Naive thymus-derived CD8-positive, alpha-beta T cell (primary cell): ENCODE measurements at regions not wholly inside any gene's neighbourhood (a gene's known extent, or its start where the extent isn't known, plus 50 kb on each side); places are given as distances from the start of the nearest gene placed in this dataset.
A peak's percentile ranks its signal among the peaks of the same experiment; 100 is the strongest.

ENCODE experiments used
- ATAC-seq, 2 donors: fragments of 150-1000 bp; cut with Tn5 transposase in 1 of 2; sonication (Bioruptor Pico), chemical (Tn5 transposase) in 1 of 2; 1 replicate in 1 of 2; 2 replicates in 1 of 2; pipeline ENCODE4 v1.10.0; 2021; ENCODE audit warnings: mild to moderate bottlenecking in 2 of 2, moderate library complexity in 2 of 2
- POLR2A ChIA-PET: fragments of 350-600 bp; sonication (Branson Sonifier 250); formaldehyde crosslinking; loops from one replicate; lab custom pipeline; 2021; ENCODE audit warnings: antibody characterized with exemption; lab: Charles Lee
- DNase-seq, 10 donors: peaks; one replicate each; pipeline versions ENCODE4 v3.0.0 to v3.0.0-alpha.2; 2020 to 2022
- H3K27ac Mint-ChIP-seq, 10 donors: one replicate each; pipeline ENCODE4 v1.8.0; 2020 to 2022; ENCODE audit warnings: mild to moderate bottlenecking in 10 of 10, mixed read lengths in 10 of 10, moderate library complexity in 4 of 10, inconsistent platforms in 1 of 10
- H3K27me3 Mint-ChIP-seq, 5 donors: one replicate each; pipeline ENCODE4 v1.8.0; 2021 to 2022; ENCODE audit warnings: mixed read lengths in 5 of 5
- H3K36me3 Mint-ChIP-seq, 3 donors: one replicate each; pipeline ENCODE4 v1.8.0; 2020 to 2022; ENCODE audit warnings: mixed read lengths in 3 of 3, mild to moderate bottlenecking in 2 of 3, inconsistent platforms in 1 of 3
- H3K4me1 Mint-ChIP-seq, 4 donors: one replicate each; pipeline ENCODE4 v1.8.0; 2021 to 2022; ENCODE audit warnings: mixed read lengths in 4 of 4
- H3K4me3 Mint-ChIP-seq, 10 donors: one replicate each; pipeline ENCODE4 v1.8.0; 2020 to 2022; ENCODE audit warnings: mild to moderate bottlenecking in 10 of 10, mixed read lengths in 10 of 10, moderate library complexity in 6 of 10, inconsistent platforms in 1 of 10
- H3K9me3 Mint-ChIP-seq, 9 donors: one replicate each; pipeline ENCODE4 v1.8.0; 2020 to 2022; ENCODE audit warnings: mixed read lengths in 9 of 9, mild to moderate bottlenecking in 3 of 9, inconsistent platforms in 1 of 9, moderate library complexity in 1 of 9

DNA sequence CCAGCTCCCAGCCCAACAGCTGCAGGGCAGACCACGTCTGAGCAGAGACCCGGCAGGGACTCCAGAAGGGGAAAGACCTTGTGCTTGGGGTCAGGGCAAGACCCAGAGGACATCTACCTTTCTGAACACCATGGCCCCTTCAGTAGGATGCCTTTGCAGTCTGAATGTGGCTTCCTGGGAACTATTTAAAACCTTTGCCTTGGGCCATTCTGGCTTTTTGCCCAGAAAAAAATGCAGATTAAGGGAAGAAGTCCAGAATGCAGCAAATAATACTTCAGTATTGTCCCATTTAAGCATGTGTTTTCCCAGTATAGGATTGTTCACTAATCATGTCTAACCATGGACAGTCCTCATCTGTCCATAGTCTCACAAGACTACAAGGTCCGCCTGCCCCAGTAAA lies 67.5 kb upstream of the ERCC6L2 start:
- Mint-ChIP-seq H3K4me3 (no peak overlapping the region), H3K4me1 (peaks cover 10 to 36% (median 26%) of the 10 kb centered on the region in 4 donors), H3K27ac (no peak overlapping the region), H3K27me3 (peaks cover 0 to 6% (median 0%) of the 10 kb centered on the region in 5 donors), H3K36me3 (peaks cover 0 to 4% (median 4%) of the 10 kb centered on the region in 3 donors), H3K9me3 (peaks cover 0 to 3% (median 0%) of the 10 kb centered on the region in 9 donors)
- no peak for ATAC-seq
- DNase-seq, result no peak
- POLR2A ChIA-PET, result no interaction called here

DNA sequence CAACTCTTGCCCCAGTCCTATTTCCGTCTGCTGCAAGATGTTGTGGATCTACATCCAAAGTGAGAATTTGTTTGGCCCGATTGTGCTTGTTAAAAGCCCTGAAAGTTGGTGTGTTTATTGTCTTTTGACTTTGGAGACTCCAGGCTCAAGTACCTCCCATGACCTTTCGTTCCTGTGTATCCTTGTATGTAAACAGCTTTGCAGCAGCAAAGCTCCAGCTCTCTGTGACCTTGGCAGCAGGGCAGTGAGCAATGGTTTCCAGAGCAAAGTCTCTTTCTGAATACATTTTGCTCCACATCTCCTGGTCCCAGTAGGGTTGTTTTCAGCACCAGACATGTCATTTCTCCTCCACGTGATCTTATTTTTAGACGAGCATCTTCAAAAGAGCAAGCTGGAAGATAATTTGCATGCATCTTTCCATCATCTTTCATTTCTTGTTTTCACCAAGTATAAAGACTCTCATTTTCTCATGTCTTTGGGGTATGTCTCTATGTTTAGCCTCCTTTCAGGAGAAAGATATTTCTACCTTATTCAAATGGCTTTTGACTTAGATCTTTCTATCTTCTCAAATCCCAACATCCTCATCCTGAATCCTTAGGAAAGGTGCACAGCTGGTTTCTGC lies 68.1 kb upstream of the ERCC6L2 start:
- Mint-ChIP-seq H3K9me3 (peaks cover 0 to 3% (median 0%) of the 10 kb centered on the region in 9 donors), H3K4me3 (no peak overlapping the region), H3K4me1 (peaks cover 10 to 36% (median 26%) of the 10 kb centered on the region in 4 donors), H3K36me3 (peaks cover 0 to 4% (median 2%) of the 10 kb centered on the region in 3 donors), H3K27ac (peak overlapping the region in 1 of 10 donors; percentile 3), H3K27me3 (peaks cover 0 to 7% (median 0%) of the 10 kb centered on the region in 5 donors)
- ATAC-seq (no peak), DNase-seq (no peak)
- POLR2A ChIA-PET, result no interaction called here

DNA sequence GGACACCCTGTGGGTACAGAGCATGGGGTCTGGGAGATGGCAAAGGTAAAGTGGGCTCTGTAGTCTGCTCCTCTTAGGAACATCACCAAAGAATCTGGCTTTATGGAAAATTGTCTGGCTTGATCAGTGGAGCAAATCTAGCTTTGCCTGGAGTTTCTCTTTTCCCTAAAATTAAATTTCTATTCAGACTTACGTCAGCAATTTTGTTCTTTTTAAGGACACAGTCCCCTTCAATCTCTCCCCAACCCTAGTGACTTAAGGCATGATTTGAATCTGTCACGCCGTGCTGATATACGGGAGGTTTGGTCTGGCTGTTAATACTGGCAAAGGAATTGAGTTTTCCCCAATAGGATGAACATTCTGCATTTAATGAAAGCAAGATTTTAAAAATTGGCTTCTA lies 72.3 kb upstream of the ERCC6L2 start:
- POLR2A ChIA-PET, result no interaction called here
- Mint-ChIP-seq H3K36me3 (peaks cover 0 to 4% (median 0%) of the 10 kb centered on the region in 3 donors), H3K9me3 (peaks cover 0 to 3% (median 0%) of the 10 kb centered on the region in 9 donors), H3K4me1 (peaks cover 7 to 10% (median 8%) of the 10 kb centered on the region in 4 donors), H3K4me3 (no peak overlapping the region), H3K27me3 (peaks cover 0 to 22% (median 6%) of the 10 kb centered on the region in 5 donors), H3K27ac (no peak overlapping the region)
- no peak for ATAC-seq
- no peak for DNase-seq

DNA sequence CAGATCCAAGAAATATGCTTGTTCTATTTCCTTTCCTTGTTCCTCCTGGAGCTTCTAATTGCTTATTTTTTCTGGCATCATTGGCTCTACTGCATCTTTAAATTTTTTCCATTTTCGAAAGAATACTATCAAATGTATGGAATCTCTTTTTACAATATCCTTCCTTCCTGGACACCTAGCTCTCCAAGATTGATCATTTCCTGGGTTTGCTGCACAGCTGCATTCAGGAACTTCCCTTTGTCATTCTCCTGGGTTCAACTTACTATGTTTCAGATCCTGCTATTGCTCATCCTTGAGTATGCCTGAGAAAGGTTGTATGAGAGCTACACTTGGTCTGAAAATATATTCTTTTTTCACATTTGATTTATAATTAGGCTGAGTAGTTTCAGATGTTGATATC lies 73.7 kb upstream of the ERCC6L2 start:
- peaks cover 5 to 8% (median 6%) of the 10 kb centered on the region in 4 donors for H3K4me1 Mint-ChIP-seq
- H3K27ac Mint-ChIP-seq, result peak overlapping the region in 1 of 10 donors; percentile 38
- no peaks in the 10 kb centered on the region for H3K36me3 Mint-ChIP-seq
- ATAC-seq, result no peak
- POLR2A ChIA-PET, result no interaction called here
- peaks cover 0 to 21% (median 3%) of the 10 kb centered on the region in 5 donors for H3K27me3 Mint-ChIP-seq
- peaks cover 0 to 3% (median 0%) of the 10 kb centered on the region in 9 donors for H3K9me3 Mint-ChIP-seq
- H3K4me3 Mint-ChIP-seq, result peak overlapping the region in 1 of 10 donors; percentile 15
- no peak for DNase-seq

DNA sequence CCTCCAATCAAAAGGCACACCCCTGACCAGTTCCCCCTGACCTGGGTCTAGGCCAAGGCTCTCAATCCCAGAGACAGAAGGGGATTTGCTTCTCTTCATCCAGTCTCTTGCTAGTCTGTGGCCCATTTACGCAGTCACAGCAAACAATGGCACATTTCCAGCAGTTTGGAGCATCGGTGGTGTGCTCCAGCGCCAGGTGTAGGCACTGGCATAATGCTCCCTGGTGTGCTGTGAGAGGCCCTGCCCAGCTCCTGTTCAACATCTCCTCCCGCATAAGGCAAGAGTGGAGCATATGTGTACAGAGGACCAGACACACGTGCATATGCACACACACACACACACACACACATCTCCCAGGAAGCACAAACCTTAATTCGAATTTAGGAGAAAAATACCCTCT lies 79.5 kb upstream of the ERCC6L2 start:
- ATAC-seq, result no peak
- Mint-ChIP-seq H3K27ac (no peak overlapping the region), H3K27me3 (peaks cover 0 to 17% (median 0%) of the 10 kb centered on the region in 5 donors)

GRCh38 chr9:95793924-95794828 lies 81.3 kb upstream of the ERCC6L2 start:
- no peak for DNase-seq
- no peak overlapping the region for H3K4me3 Mint-ChIP-seq
- peaks cover 0 to 6% (median 4%) of the 10 kb centered on the region in 4 donors for H3K4me1 Mint-ChIP-seq
- no peak overlapping the region for H3K27ac Mint-ChIP-seq
- no peaks in the 10 kb centered on the region for H3K9me3 Mint-ChIP-seq
- POLR2A ChIA-PET, result no interaction called here
- ATAC-seq, result no peak
- no peaks in the 10 kb centered on the region for H3K36me3 Mint-ChIP-seq
- H3K27me3 Mint-ChIP-seq, result peaks cover 0 to 9% (median 0%) of the 10 kb centered on the region in 5 donors

More for the DNA sequence above, 79.5 kb upstream of the ERCC6L2 start:
- Mint-ChIP-seq H3K9me3 (peaks cover 0 to 2% (median 0%) of the 10 kb centered on the region in 9 donors), H3K36me3 (no peaks in the 10 kb centered on the region), H3K4me3 (no peak overlapping the region), H3K4me1 (peaks cover 0 to 6% (median 4%) of the 10 kb centered on the region in 4 donors)
- POLR2A ChIA-PET, result no interaction called here
- DNase-seq, result no peak

DNA sequence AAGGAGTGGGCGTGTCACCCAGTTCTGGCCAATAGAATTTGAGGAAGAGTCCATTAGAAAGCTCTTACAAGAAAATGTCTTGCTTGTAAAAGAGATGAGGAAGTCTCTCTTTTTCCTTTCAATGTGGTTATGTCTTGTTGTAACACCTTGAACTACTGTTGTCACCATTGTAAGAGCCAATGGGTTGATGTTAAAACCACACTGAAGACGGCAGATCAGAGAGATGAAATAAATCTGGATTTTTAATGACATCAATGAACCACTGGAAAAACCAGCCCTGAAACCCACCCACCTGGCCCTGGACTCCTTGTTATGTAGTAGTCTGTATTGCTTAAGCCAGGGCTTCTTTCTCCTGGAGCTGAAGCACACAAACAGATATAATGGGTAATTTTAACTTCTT lies 83.8 kb upstream of the ERCC6L2 start:
- Mint-ChIP-seq H3K9me3 (no peaks in the 10 kb centered on the region), H3K4me3 (no peak overlapping the region), H3K27ac (no peak overlapping the region), H3K27me3 (peaks cover 0 to 9% (median 0%) of the 10 kb centered on the region in 5 donors), H3K36me3 (no peaks in the 10 kb centered on the region), H3K4me1 (peaks cover 0 to 6% (median 4%) of the 10 kb centered on the region in 4 donors)
- POLR2A ChIA-PET, result no interaction called here
- peak in 1 of 2 donors; percentile 39 for ATAC-seq
- no peak for DNase-seq

GRCh38 chr9:95791286-95791685 lies 84.2 kb upstream of the ERCC6L2 start:
- Mint-ChIP-seq H3K4me1 (peaks cover 0 to 6% (median 4%) of the 10 kb centered on the region in 4 donors), H3K9me3 (no peaks in the 10 kb centered on the region), H3K36me3 (no peaks in the 10 kb centered on the region), H3K4me3 (no peak overlapping the region), H3K27ac (no peak overlapping the region), H3K27me3 (peaks cover 0 to 9% (median 0%) of the 10 kb centered on the region in 5 donors)
- ATAC-seq (no peak), DNase-seq (no peak)
- POLR2A ChIA-PET, result no interaction called here

DNA sequence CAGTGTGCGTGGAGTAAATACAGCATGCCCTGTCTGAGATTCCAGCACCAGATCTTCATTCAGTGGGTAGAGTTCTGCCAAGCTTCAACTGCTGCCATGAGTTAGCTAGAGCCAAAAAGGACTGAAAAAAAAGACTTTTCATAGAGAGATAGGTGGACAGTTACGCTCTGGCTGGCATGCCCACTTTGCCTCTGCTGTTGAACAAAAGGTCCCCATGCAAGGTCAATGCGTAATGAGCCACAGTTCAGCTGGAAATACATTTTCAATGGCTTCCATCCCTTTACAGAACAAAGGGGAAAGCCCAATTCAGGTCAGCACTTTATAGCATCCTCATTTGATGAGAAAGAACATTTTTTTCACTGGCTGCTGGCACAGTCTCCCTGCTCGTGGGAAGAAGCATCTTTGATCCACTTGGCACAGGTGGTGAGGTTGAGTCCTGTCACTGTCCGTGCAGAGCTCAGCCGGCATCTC lies 86.9 kb upstream of the ERCC6L2 start:
- Mint-ChIP-seq H3K9me3 (no peaks in the 10 kb centered on the region), H3K36me3 (no peaks in the 10 kb centered on the region), H3K27me3 (peaks cover 0 to 6% (median 0%) of the 10 kb centered on the region in 5 donors), H3K27ac (no peak overlapping the region), H3K4me1 (peaks cover 0 to 6% (median 4%) of the 10 kb centered on the region in 4 donors), H3K4me3 (no peak overlapping the region)
- ATAC-seq, result no peak
- POLR2A ChIA-PET, result no interaction called here
- DNase-seq, result no peak

GRCh38 chr9:95788021-95788420 lies 87.5 kb upstream of the ERCC6L2 start:
- H3K27ac Mint-ChIP-seq, result peak overlapping the region in 2 of 10 donors; percentile 4 to 45
- POLR2A ChIA-PET, result no interaction called here
- H3K27me3 Mint-ChIP-seq, result peaks cover 0 to 3% (median 0%) of the 10 kb centered on the region in 5 donors
- H3K4me3 Mint-ChIP-seq, result no peak overlapping the region
- DNase-seq (no peak), ATAC-seq (no peak)
- no peaks in the 10 kb centered on the region for H3K9me3 Mint-ChIP-seq
- H3K4me1 Mint-ChIP-seq, result peaks cover 0 to 6% (median 4%) of the 10 kb centered on the region in 4 donors
- no peaks in the 10 kb centered on the region for H3K36me3 Mint-ChIP-seq

DNA sequence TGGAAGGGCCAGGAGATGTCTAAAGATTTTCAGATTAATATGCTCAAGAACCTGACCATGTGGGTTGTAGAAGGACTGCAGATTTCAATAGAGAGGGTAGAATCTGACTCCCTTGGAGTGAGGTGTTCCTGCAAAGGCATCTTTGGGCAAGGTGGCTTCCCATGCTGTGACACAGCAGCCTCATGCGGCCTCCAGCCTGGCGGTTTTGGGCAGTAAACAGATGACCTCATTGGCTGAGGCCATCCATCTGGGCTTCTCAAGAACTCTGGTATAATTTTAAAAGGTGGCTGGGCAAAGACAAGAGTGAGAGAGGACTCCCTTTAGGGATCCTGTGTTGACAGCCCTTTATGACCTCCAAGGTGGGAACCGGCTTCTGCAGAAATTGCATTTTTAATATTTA lies 90.3 kb upstream of the ERCC6L2 start:
- H3K4me1 Mint-ChIP-seq, result no peaks in the 10 kb centered on the region
- POLR2A ChIA-PET, result no interaction called here
- H3K9me3 Mint-ChIP-seq, result no peaks in the 10 kb centered on the region
- no peak overlapping the region for H3K4me3 Mint-ChIP-seq
- H3K36me3 Mint-ChIP-seq, result no peaks in the 10 kb centered on the region
- DNase-seq (no peak), ATAC-seq (no peak)
- peaks cover 0 to 1% (median 0%) of the 10 kb centered on the region in 5 donors for H3K27me3 Mint-ChIP-seq
- H3K27ac Mint-ChIP-seq, result no peak overlapping the region

DNA sequence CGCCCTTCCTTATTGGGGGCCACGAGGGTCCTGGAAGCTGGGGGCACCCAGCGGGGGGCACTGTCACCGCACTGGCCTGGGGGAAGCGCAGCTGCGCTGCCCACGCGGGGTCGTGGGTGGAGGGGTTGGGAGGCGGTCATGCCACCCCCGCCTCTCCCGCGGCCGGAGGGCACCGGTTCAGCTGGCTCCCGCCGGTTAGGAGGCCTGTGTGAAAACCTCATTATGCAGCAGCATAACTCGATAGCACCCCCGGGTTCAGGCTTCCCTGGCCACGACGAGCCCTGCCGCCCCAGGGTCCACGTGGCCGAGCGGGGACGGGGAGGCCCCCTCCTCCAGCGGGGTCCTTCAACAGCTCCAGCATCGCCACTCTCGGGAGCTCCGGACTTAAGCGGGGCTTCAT lies 91.2 kb upstream of the ERCC6L2 start:
- Mint-ChIP-seq H3K4me1 (no peaks in the 10 kb centered on the region), H3K27ac (no peak overlapping the region), H3K27me3 (no peaks in the 10 kb centered on the region), H3K36me3 (no peaks in the 10 kb centered on the region), H3K4me3 (no peak overlapping the region), H3K9me3 (no peaks in the 10 kb centered on the region)
- POLR2A ChIA-PET, result no interaction called here
- no peak for DNase-seq
- no peak for ATAC-seq
